GM21390 (cell line): ENCODE measurements at regions not wholly inside any gene's neighbourhood (a gene's known extent, or its start where the extent isn't known, plus 50 kb on each side); places are given as distances from the start of the nearest gene placed in this dataset.
"Not testable (repeated sequence)": the region's sequence is repeated elsewhere in the genome, so short reads cannot be mapped to it uniquely, and the experiment has no call there.

ENCODE experiments used
- ATAC-seq: cut with Tn5 transposase; IDR thresholded peaks from one replicate; pipeline ENCODE4 v1.9.1; 2021; ENCODE audit not compliant: unreplicated experiment

DNA sequence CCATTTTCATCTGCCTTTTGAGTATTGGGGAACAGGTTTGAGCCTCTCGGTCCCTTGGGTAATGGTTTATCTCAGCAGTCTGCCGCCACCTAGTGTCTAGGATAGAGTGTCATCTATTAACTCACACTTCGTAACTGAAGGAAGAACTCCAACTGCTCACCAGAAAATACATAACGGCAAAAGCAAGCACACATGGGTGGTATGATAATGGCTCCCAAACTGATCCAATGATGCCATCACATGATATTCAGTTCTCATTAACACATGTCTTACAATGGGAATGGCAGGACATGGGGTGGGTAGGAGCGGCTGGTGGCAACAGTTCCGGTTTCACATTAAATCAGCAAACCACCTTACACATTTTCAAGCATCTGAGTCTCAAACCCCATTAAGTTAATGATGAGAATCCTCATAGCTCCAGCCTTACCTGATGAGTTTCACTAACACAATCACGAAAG lies 110.7 kb upstream of the PHACTR1 start:
- peak; percentile 52 for ATAC-seq

DNA sequence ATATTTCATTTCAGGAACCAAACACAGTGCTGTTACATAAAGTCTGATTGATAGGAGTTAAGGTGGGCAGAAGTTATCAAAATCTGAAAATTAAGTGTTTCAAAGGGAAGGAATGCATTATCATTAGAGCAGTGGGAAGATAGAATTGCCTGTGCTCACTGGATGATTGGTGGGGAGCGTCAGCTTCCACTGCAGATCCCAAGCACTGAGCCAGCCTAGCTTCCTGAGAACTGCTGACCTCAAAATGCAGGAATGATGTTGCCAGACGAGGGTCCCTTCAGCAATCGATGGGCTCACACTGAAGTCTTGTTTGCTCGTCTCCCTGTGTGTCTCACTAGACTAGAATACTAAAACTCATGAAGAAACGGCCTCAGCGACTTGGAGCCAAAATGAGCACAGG lies 110.0 kb upstream of the PHACTR1 start:
- ATAC-seq, result no peak

DNA sequence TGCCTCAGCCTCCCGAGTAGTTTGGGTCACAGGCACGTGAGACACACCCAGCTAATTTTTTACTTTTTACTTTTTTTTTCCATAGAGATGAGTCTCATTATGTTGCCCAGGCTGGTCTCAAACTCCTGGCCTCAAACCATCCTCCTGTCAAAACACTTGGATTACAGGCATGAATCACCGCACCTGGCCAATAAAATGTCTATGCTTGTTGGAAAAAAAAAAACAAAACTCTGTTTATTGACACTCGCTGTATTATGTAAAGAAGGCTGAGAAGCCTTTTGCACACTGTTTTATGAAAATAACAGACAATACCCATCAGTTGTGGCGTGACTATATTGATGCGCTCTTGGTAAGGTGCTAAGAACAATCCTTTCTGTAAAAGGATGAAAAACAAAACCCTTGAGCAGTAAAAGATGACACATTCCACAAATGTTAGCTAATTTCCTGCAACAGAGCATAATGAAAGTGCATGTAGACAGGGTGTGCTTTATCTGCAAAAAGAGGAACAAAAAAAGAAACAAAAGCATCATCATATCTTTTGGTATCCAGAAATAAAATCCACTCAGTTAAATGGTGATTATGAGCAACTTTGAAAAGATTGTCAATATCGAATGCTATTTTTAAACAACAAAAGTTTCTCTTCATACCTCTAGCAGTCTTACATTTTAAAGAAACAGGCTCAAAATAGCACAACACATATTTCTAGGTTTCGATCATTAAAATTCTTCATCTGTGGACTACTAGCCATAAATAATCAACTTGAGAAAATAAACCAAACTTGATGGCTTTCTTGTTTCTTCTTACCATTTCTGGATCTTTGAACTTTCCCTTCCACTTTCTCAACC lies 108.3 kb upstream of the PHACTR1 start:
- peak; percentile 66 for ATAC-seq

DNA sequence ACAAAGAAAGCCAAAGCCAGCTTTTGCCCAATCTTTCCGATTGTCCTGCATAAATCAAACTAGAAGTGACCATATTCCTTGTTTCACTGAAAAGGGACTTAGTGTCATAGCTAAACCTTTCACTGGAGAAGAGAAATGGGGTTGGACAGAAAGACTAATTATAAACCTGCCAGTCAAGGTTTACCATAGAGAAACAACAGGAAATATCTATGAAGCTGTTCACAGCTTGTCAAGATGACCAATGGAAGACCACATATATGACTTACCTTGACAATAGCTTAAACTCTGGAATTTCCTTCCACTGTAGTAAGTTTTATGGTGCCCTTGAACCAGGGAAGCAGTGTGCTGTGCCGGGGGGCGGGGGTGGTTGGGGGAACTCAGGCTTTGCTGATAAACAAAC lies 107.7 kb upstream of the PHACTR1 start:
- peak; percentile 19 for ATAC-seq

DNA sequence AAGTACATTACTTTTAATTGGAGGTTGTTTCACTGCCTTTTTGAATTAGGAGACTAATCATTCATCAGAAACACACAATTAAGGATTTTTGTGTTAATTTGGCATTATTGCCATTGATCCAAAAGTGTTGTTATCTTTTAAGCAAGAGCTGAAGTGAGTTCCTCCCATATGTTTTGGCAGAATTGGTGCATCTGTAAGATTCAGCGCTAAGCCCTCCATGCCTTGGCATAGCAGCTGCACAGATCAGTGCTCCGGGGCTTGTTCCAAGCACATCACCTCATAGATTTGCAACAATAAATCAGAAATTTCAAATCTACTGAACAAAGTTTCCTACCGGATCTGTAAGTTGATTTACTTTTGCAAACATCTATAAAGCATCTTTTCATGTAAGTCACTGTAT lies 106.8 kb upstream of the PHACTR1 start:
- no peak for ATAC-seq

DNA sequence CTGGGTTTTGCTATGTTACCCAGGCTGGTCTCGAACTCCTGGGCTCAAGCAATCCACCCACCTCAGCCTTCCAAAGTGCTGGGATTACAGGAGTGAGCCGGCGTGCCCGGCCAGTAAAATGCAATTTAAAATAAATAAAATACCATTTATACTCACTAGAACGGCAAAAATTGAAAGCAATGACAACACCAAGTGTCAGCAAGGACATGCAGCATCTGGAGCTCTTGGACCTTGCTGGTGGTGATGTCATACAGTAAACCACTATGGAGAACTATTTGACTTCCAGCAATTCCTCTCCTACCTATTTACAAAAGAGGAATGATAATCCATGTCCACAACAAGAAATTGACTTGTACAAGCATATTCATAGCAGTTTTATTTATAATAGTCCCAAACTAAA lies 105.7 kb upstream of the PHACTR1 start:
- ATAC-seq, result no peak

DNA sequence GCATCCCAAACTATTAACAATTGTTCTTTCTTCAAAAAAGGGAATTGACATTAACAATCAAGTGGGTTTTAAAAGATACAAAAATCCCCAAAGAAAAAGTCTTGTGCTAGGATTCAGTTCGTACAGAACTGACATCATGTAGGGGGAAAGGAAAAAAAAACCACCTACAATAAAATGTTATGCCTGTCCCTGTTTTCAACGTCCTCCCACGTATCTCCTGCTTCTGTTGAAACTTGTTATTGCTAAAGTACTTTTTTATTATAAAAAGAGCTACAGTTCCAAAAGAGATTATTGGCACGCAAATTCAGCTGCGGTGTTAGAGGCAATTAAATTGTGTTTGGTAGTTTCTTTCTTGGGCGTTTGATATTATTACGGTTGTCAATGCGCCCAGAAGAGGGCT lies 102.8 kb upstream of the PHACTR1 start:
- ATAC-seq, result no peak

DNA sequence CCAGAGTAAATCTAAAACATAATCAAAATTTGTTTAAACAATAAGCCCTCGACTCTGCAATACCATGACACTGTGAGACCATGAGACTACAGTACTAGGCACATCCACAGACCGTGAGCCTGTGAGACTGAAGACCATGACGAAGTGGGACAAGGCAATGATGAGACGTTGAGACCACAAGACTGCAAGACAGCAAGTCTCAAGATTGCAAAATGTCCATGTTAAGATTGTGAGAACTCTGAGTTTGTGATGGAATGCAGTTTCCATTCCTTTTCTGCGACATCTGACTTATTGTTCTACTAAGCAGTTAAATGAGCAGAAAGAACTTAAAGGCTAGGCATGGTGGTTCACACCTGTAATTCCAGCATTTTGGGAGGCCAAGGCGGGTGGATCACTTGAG lies 102.1 kb upstream of the PHACTR1 start:
- ATAC-seq, result no peak

DNA sequence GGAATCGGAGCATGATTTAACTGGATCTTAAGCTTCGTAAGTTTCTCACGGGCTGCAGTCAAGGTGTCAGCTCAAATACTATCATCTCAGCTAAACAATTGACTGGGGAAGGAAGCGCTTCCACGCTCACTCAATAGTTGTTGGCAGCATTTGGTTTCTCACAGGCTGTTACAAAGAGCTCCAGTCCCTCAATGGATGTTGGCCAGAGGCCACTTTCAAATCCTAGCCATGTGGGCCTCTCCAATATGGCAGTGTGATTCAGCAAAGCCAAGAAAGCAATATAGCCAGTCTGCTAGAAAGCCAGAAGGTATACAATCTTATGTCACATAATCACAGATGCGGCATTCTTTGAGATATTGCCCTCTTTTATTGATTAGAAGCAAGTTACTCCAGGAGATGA lies 98.3 kb upstream of the PHACTR1 start:
- no peak for ATAC-seq

DNA sequence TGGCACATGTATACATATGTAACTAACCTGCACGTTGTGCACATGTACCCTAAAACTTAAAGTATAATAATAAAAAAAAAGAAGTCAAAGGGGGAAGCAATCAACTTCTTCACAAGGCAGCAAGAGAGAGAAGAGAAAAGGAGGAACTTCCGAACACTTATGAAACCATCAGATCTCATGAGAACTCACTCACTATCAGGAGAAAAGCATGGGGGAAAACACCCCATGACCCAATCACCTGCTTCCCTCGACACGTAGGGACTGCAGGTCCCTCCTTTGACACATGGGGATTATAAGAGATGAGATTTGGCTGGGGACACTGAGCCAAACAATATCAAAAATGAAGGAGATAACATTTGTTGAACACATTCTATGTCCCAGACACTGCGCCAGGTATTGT lies 94.8 kb upstream of the PHACTR1 start:
- no peak for ATAC-seq

DNA sequence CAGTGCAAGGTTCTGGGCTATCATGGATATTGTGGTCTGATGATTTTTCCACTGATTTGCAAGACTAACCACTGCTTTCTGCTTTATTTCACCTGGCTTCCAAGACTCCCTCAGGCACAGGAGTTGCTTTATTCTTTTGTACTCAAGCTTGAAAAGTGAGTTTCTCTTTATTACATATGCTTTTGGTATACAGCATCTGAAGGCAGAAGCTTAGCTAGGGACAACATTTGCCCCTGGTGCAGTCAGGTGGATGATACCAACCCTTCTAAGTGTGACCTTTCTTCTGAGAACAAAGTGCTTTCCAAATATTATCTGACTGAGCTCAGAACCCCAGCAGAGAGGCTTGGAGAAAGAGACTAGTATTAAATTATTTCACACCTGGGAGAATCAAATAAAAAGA lies 94.0 kb upstream of the PHACTR1 start:
- ATAC-seq, result no peak

DNA sequence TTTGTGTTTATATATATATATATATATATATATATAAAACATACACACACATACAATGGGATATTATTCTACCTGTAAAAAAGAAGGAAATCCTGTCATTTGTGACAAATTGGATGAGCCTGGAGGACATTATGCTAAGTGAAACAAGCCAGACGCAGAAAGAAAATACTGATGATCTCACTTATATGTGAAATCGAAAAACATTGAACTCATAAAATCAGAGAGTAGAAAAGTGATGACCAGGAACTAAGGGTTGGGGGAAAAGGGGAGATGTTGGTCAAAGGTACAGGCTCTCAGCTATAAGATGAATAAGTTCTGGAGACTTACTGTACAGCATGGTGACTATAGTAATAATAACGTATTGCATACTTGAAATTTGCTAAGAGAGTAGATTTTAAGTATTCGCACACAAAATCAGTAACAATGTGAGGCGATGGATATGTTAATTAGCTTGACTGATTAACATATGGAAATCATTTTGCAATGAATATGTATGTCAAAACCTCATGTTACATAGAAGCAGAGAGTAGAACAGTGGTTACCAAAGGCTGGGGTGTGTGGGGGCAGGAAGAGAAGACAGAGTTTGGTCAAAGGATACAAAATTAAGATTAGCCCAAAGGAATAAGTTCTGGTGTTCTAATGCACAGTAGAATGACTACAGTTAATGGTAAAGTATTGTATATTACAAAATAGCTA lies 92.3 kb upstream of the PHACTR1 start:
- ATAC-seq, result no peak

DNA sequence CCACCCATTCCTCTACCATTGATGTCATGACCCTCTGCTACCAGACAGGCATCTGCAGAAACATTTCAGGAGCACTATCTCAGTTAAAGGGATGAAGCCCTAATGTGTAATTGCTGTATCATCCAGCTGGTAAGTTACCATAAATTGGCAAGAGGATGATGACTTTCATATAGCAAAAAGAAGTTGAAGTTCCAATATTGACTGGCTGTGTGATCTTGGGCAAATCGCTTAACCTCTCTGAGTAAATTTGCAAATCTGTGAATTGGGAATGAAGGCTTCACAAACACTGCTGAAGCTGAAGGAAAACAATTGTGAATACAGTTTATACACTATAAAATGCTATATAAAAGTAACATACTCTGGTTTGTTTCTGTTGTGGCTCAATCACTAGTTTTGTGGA lies 89.5 kb upstream of the PHACTR1 start:
- no peak for ATAC-seq

DNA sequence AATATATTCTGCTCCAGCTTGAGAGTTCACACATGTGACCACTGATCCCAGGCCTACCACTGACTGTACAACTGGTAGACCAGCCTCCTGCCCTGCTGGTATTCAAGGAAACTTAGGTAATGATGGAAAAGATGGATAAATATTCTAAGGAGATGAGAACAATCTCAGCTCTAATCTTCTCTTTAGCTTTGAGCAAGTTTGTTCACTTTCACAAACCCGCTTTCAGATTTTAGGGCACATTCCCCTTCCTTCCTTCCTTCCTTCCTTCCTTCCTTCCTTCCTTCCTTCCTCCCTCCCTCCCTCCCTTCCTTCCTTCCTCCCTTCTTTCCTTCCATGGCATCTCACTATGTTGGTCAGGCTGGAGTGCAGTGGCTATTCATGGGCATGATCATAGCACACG lies 88.2 kb upstream of the PHACTR1 start:
- no peak for ATAC-seq

DNA sequence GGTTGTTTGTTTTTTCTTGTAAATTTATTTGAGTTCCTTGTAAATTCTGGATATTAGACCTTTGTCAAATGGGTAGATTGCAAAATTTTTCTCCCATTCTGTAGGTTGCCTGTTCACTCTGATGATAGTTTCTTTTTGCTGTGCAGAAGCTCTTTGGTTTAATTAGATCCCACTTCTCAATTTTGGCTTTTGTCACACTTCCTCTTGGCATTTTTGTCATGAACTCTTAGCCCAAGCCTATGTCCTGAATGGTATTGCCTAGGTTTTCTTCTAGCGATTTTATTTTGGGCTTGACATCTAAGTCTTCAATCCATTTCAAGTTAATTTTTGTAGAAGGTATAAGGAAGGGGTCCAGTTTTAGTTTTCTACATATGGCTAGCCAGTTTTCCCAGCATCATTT lies 82.8 kb upstream of the PHACTR1 start:
- ATAC-seq, result not testable (repeated sequence)

DNA sequence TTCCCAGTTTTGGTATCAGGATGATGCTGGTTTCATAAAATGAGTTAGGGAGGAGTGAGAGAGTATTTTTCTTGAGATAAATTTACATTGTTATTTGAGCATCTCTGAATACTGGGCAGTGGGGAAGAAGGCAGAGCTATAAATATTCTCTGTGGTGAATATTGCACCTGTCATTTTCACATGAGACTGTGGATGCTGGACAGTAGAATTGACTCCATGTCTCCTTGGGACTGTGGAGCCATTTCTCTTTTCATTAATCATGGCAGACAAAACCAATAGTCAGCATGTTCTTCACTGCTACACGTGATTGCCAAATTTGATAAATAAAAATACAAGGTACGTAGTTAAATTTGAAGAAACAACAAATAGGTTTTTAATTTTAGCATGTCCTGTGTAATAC lies 81.2 kb upstream of the PHACTR1 start:
- ATAC-seq, result no peak

DNA sequence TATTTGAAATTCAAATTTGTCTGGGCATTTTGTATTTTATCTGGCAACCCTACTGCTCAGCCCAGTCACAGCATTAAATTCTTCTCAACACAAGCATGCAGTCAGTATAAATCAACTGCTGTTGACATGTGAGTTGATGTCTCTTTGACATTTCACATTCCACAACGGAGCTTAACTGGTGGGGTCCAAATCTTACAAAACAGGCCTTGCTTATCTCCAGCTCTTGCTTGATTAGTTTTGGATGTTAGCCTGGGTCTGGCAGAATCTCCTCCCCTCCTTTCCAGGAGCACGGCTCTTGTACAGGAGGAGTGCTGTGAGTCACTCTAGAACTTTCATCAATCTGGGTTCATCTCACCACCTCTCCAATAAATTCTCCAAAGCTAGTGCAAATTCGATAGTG lies 80.8 kb upstream of the PHACTR1 start:
- no peak for ATAC-seq

DNA sequence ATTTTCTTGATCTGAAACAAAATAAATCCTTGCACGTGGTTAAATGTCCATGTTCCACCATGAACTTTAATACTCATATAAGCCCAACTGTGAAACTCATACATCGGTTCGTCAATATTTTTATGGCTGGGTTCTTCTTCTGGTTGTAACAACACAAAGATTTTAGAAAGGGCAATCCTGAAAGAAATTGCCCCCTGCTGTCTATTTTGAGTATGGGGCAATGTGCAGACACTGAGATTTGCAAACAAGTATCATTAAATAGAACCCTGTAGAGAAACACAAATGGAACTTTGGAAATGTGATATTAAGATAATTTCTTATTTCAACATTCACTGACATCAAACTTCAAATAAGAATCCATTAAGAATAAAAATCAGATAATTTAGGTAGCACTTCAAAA lies 80.2 kb upstream of the PHACTR1 start:
- ATAC-seq, result no peak

DNA sequence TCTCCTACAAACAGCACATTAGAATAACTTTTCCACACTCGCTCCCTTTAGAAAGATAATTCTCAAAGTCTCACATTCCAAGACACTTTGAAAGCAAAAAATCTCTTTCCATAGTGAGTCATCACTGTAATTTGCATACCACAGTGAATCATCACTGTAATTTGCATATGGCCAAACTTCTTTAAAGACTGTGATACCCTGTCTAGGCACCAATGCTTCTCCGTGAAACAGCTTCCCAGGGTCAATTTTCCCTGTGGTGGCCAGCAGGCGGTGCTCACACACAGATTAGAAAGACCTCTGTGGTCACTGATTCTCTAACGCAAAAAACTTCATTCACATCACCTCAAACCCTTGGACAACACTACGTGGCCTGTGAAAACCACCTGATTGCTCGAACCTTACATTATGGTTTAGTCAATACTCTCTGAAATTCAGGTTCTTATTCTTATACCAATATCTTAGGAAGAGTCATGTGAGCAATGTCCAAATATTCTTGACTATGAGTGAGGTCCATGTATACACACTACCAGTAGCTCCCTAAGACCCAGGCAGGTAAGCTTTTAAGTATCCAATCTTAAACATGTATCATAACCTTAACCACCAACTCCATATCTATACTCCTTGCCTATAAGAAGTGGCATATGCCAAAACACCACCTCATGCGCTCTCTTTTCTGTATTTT lies 78.5 kb upstream of the PHACTR1 start:
- ATAC-seq, result peak; percentile 72

DNA sequence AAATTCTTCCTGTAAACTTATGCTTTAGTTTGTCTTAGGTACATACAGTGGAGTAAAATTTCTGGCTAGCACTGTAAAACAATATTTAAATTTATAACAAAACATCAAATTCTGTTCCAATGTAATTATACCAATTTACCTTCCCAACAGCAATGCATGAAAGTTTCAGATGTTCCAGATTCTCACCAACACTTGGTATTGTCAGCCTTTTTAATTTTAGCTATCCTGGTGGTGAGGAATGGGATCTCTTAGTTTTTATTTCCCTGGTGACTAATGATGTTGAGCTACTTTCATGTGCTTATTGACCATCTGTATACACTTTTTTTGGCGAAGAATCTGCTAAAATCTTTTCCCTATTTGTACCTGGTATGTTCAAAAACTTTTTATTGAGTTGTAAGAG lies 76.1 kb upstream of the PHACTR1 start:
- ATAC-seq, result no peak

DNA sequence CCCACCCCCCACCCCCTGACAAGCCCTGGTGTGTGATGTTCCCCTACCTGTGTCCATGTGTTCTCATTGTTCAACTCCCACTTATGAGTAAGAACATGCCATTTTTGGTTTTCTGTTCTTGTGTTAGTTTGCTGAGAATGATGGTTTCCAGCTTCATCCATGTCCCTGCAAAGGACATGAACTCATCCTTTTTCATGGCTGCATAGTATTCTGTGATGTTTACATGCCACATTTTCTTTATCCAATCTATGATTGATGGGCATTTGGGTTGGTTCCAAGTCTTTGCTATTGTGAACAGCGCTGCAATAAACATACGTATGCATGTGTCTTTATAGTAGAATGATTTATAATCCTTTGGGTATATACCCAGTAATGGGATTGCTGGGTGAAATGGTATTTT lies 74.8 kb upstream of the PHACTR1 start:
- not testable (repeated sequence) for ATAC-seq

DNA sequence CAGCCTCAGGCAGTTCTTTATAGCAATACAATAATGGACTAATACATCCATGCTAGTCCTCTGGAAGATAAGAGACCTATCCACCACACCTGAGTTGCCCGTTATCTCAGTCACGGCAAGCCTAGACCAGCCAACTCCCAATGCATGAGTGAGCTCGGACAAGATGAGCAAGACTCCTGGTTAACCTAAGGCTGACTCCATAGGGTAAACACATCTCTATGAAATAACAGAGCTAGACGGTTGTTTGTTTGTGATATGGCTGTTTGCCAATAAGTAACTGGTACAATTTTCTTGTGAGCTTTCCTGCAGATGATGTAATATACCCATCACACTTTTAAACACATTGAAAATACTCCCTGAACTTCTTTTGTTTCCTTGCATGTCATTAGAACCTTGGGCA lies 70.6 kb upstream of the PHACTR1 start:
- ATAC-seq, result no peak
